HG03520 (cell line): ENCODE measurements at regions not wholly inside any gene's neighbourhood (a gene's known extent, or its start where the extent isn't known, plus 50 kb on each side); places are given as distances from the start of the nearest gene placed in this dataset.
"Not testable (repeated sequence)": the region's sequence is repeated elsewhere in the genome, so short reads cannot be mapped to it uniquely, and the experiment has no call there.

Experiments
- ATAC-seq: cut with Tn5 transposase; IDR thresholded peaks from one replicate; pipeline ENCODE4 v1.9.1; 2021; ENCODE audit warnings: mild to moderate bottlenecking, moderate library complexity; ENCODE audit not compliant: unreplicated experiment

- no peak for ATAC-seq
Observed at GRCh38 chr7:69540287-69540686, 58.0 kb upstream of the AUTS2 start.

- not testable (repeated sequence) for ATAC-seq
Observed at GRCh38 chr7:69541779-69542432, 56.4 kb upstream of the AUTS2 start.

GRCh38 chr7:69545175-69545574 lies 53.1 kb upstream of the AUTS2 start:
- no peak for ATAC-seq
